Pancreas (tissue), 10 donors: ENCODE measurements at regions not wholly inside any gene's neighbourhood (a gene's known extent, or its start where the extent isn't known, plus 50 kb on each side); places are given as distances from the start of the nearest gene placed in this dataset.

Experiments used
- ATAC-seq, 4 donors: fragments of 200-7000 bp; cut with Tn5 transposase; one replicate each; pipeline versions ENCODE4 v1.8.0 to v1.9.1; 2020; ENCODE audit warnings: mild to moderate bottlenecking in 4 of 4, moderate library complexity in 4 of 4
- DNase-seq, 6 donors: peaks; one replicate each; pipeline ENCODE4 v3.0.0-alpha.2; 2020
- FAIRE-seq: peaks from 2 replicates; lab custom pipeline; 2012; peaks lifted over from hg19 to GRCh38; lab: Jason Lieb, UNC
- H3K27ac ChIP-seq, 4 donors: fragments of 200-600 bp; sonication (generic); 1 replicate in 3 of 4; 2 replicates in 1 of 4; pipeline versions ENCODE4 v1.5.0 to v1.8.0; 2020
- H3K27me3 ChIP-seq, 4 donors: fragments of 200-600 bp; one replicate each; pipeline ENCODE4 v1.8.0; 2021
- H3K36me3 ChIP-seq, 3 donors: fragments of 200-600 bp; sonication (generic) in 1 of 3; one replicate each; pipeline versions ENCODE4 v1.5.0 to v1.8.0; 2020 to 2021
- H3K4me1 ChIP-seq, 3 donors: fragments of 200-600 bp; one replicate each; pipeline ENCODE4 v1.8.0; 2021
- H3K4me3 ChIP-seq, 4 donors: fragments of 200-600 bp; sonication (generic) in 2 of 4; one replicate each; pipeline versions ENCODE4 v1.5.0 to v1.8.0; 2020 to 2021
- H3K9me3 ChIP-seq, 4 donors: fragments of 200-600 bp; one replicate each; pipeline ENCODE4 v1.8.0; 2021
- CTCF ChIP-seq, 4 donors: fragments of 200-600 bp; sonication (generic) in 3 of 4; IDR thresholded peaks; one replicate each; pipeline versions ENCODE4 v1.5.0 to v1.8.0; 2021; ENCODE audit warnings: antibody characterized with exemption in 4 of 4
- WGBS, 2 donors: extraction: QIAGEN DNeasy Blood & Tissue Kit; methylation state at CpG; one replicate each; pipeline ENCODE4 v1.1.7; 2013; 5-methylcytosine and 5-hydroxymethylcytosine counted together
- intact Hi-C, 3 donors: fragments of 100-400 bp; cut with DNase I; formaldehyde crosslinking; loops; one replicate each; pipeline versions ENCODE4 v1.11.1 to v1.14.2; 2022
- donor health status: healthy with polysubstance abuse.
- donor health status: DM: no; HTN: no; CAD: no; lungs with moderate emphysema.
- donor health status: DM: no; HTN: no; CAD: no.
- donor health status: control.
- donor health status: control.
- donor health status: Bipolar disorder and iron deficiency.
- donor health status: DM: yes; HTN: yes; CAD: no.
- donor health status: DM: no; HTN: no; CAD: no.
- donor health status: DM: no; HTN: no; CAD: no.
- donor health status: DM: yes; HTN: yes; CAD: no.

DNA sequence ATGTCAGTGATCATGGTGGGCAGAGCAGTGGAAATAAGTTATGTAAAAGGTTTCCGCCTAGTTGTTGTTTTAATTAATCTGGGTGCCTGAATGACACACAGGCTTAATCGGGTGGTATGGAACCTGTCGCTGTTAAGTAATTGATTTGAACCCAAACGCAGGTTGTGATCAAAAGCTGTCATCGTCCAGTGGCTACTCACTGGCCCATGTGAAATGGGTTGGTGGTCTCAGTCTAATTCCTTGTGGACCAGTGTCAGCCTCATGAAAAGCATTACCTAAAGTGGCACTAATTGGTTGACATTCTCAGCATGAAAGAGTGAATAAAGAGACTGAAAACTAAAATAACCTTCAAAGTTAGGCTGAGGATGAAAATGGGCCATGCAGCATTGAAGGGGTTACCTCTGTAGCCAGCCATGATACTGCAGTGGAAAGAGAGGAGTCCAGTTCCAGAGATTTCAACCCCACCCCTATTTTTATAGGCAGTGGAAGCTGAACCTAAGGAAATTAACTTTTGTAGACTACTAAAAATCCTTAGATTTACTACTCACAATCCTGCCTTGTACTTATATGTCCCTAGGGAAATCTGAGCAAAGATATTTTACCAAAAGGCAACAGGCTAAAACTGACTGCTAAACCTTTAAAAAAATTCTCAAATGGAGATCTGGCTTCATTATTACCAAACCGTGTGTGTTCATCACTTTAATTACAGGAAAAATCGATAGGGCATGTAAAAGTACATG, 251.7 kb upstream of the TENM3 start:
- WGBS, 2 donors: 60 to 66% methylated on average over 7 of the region's 7 CpGs
- DNase-seq (no peak), ATAC-seq (no peak), FAIRE-seq (no peak)
- Histone ChIP-seq H3K9me3 (no peaks in the 10 kb centered on the region), H3K36me3 (no peaks in the 10 kb centered on the region), H3K27ac (no peak overlapping the region), H3K4me1 (no peaks in the 10 kb centered on the region), H3K4me3 (no peak overlapping the region), H3K27me3 (no peaks in the 10 kb centered on the region)
- no peak for TF ChIP-seq CTCF (IDR thresholded peaks at IDR 0.05)
- intact Hi-C loops: no loop called here

- no peak for TF ChIP-seq CTCF (IDR thresholded peaks at IDR 0.05)
- Histone ChIP-seq H3K27me3 (no peaks in the 10 kb centered on the region), H3K4me1 (no peaks in the 10 kb centered on the region), H3K4me3 (no peak overlapping the region), H3K9me3 (no peaks in the 10 kb centered on the region), H3K27ac (no peak overlapping the region), H3K36me3 (no peaks in the 10 kb centered on the region)
- intact Hi-C loops: no loop called here
- no peak for DNase-seq
- ATAC-seq: no peak
- no peak for FAIRE-seq
- 69 to 79% methylated on average over 5 of the region's 5 CpGs for WGBS, 2 donors
Observed at GRCh38 chr4:181998398-181999295, 244.6 kb upstream of the TENM3 start.

DNA sequence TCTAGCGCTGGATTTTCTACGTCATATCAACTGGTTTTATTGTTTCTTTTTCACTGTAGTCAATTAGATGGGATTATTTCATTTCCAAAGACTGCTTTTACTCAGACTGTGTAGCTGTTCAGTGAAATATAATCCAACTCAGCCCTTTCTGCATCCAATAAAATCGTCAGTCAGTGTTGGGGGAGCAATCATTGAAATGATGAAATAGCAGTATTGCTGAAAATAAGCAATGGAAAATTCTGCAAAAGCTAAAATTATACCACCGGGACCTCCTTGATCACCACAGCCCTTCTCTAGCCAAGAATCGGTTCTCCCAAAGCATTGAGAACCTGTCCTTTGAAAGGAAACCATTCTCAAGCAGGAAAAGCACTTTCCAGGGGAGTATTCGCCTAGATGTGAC, 243.1 kb upstream of the TENM3 start:
- H3K36me3 ChIP-seq: no peaks in the 10 kb centered on the region
- H3K27me3 ChIP-seq: no peaks in the 10 kb centered on the region
- DNase-seq: no peak
- no peak for TF ChIP-seq CTCF (IDR thresholded peaks at IDR 0.05)
- no peak overlapping the region for H3K27ac ChIP-seq
- 63 to 77% methylated on average over 6 of the region's 6 CpGs for WGBS, 2 donors
- H3K4me1 ChIP-seq: no peaks in the 10 kb centered on the region
- no peak for FAIRE-seq
- no peaks in the 10 kb centered on the region for H3K9me3 ChIP-seq
- intact Hi-C loops: no loop called here
- ATAC-seq: no peak
- H3K4me3 ChIP-seq: no peak overlapping the region

- no peak for FAIRE-seq
- 86 to 96% methylated on average over 1 of the region's 1 CpG for WGBS, 2 donors
Observed at GRCh38 chr4:182010876-182011275, 232.3 kb upstream of the TENM3 start.

More at GRCh38 chr4:182010876-182011275, 232.3 kb upstream of the TENM3 start:
- Histone ChIP-seq H3K27ac (no peak overlapping the region), H3K27me3 (no peaks in the 10 kb centered on the region), H3K9me3 (no peaks in the 10 kb centered on the region), H3K36me3 (no peaks in the 10 kb centered on the region), H3K4me1 (no peaks in the 10 kb centered on the region), H3K4me3 (no peak overlapping the region)
- no peak for DNase-seq
- no peak for TF ChIP-seq CTCF (IDR thresholded peaks at IDR 0.05)
- intact Hi-C loops: no loop called here
- no peak for ATAC-seq
